ENCODE measurements at regions not wholly inside any gene's neighbourhood (a gene's known extent, or its start where the extent isn't known, plus 50 kb on each side); places are given as distances from the start of the nearest gene placed in this dataset.
"Not testable (repeated sequence)": the region's sequence is repeated elsewhere in the genome, so short reads cannot be mapped to it uniquely, and the experiment has no call there.

- DNase-seq: no peak
Observed at GRCh38 chr15:91414124-91414523, 314.1 kb downstream of the SV2B start.

GRCh38 chr15:91415258-91415657 is 315.2 kb downstream of the SV2B start:
- not testable (repeated sequence) for DNase-seq

- no peak for DNase-seq
Observed at GRCh38 chr15:91420689-91421088, 320.6 kb downstream of the SV2B start.

- no peak for DNase-seq
Observed at GRCh38 chr15:91422797-91423196, 322.7 kb downstream of the SV2B start.

- DNase-seq: no peak
Observed at GRCh38 chr15:91424001-91424400, 323.9 kb downstream of the SV2B start.

GRCh38 chr15:91426412-91426811 is 326.4 kb downstream of the SV2B start:
- no peak for DNase-seq

- DNase-seq: no peak
Observed at GRCh38 chr15:91429973-91430372, 329.9 kb downstream of the SV2B start.

GRCh38 chr15:91431041-91431715 is 331.1 kb downstream of the SV2B start:
- DNase-seq: no peak

GRCh38 chr15:91435113-91435512 is 335.1 kb downstream of the SV2B start:
- no peak for DNase-seq

- DNase-seq: no peak
Observed at GRCh38 chr15:91444656-91445055, 344.6 kb downstream of the SV2B start.

- DNase-seq: no peak
Observed at GRCh38 chr15:91445695-91446228, 345.7 kb downstream of the SV2B start.

- DNase-seq: no peak
Observed at GRCh38 chr15:91447991-91448644, 348.1 kb downstream of the SV2B start.

- not testable (repeated sequence) for DNase-seq
Observed at GRCh38 chr15:91453376-91453775, 353.3 kb downstream of the SV2B start.

- DNase-seq: no peak
Observed at GRCh38 chr15:91456251-91456718, 356.2 kb downstream of the SV2B start.

- no peak for DNase-seq
Observed at GRCh38 chr15:91456921-91457320, 356.9 kb downstream of the SV2B start.

GRCh38 chr15:91461377-91461776 is 361.3 kb downstream of the SV2B start:
- DNase-seq: no peak

GRCh38 chr15:91465086-91465485 is 365.0 kb downstream of the SV2B start:
- DNase-seq: no peak

GRCh38 chr15:91465696-91466095 is 365.6 kb downstream of the SV2B start:
- DNase-seq: no peak

- DNase-seq: no peak
Observed at GRCh38 chr15:91468871-91469580, 369.0 kb downstream of the SV2B start.

- no peak for DNase-seq
Observed at GRCh38 chr15:91469632-91470567, 369.8 kb downstream of the SV2B start.

GRCh38 chr15:91471468-91471867 is 371.4 kb downstream of the SV2B start:
- no peak for DNase-seq
